ENCODE measurements at regions not wholly inside any gene's neighbourhood (a gene's known extent, or its start where the extent isn't known, plus 50 kb on each side); places are given as distances from the start of the nearest gene placed in this dataset.

GRCh38 chr21:35428489-35428888, 379.4 kb upstream of the RUNX1 start:
- DNase-seq (ENCODE audit: low read depth in 2 of 2) = no peak

GRCh38 chr21:35428001-35428320, 378.9 kb upstream of the RUNX1 start:
- DNase-seq (ENCODE audit: low read depth in 2 of 2) = no peak

GRCh38 chr21:35427320-35428000, 378.4 kb upstream of the RUNX1 start:
- no peak for DNase-seq (ENCODE audit: low read depth in 2 of 2)

GRCh38 chr21:35426897-35427296, 377.8 kb upstream of the RUNX1 start:
- no peak for DNase-seq (ENCODE audit: low read depth in 2 of 2)

- no peak for DNase-seq (ENCODE audit: low read depth in 2 of 2)
Observed at GRCh38 chr21:35426469-35426868, 377.4 kb upstream of the RUNX1 start.

- DNase-seq (ENCODE audit: low read depth in 2 of 2) = no peak
Observed at GRCh38 chr21:35424122-35424521, 375.0 kb upstream of the RUNX1 start.

- DNase-seq (ENCODE audit: low read depth in 2 of 2) = no peak
Observed at GRCh38 chr21:35423709-35424108, 374.6 kb upstream of the RUNX1 start.

- DNase-seq (ENCODE audit: low read depth in 2 of 2) = no peak
Observed at GRCh38 chr21:35422011-35422410, 372.9 kb upstream of the RUNX1 start.

GRCh38 chr21:35421221-35421620, 372.1 kb upstream of the RUNX1 start:
- DNase-seq (ENCODE audit: low read depth in 2 of 2) = no peak

GRCh38 chr21:35420656-35421055, 371.6 kb upstream of the RUNX1 start:
- no peak for DNase-seq (ENCODE audit: low read depth in 2 of 2)

- no peak for DNase-seq (ENCODE audit: low read depth in 2 of 2)
Observed at GRCh38 chr21:35417762-35418161, 368.7 kb upstream of the RUNX1 start.

- no peak for DNase-seq (ENCODE audit: low read depth in 2 of 2)
Observed at GRCh38 chr21:35416866-35417489, 367.9 kb upstream of the RUNX1 start.

GRCh38 chr21:35414507-35415139, 365.5 kb upstream of the RUNX1 start:
- DNase-seq (ENCODE audit: low read depth in 2 of 2) = no peak

GRCh38 chr21:35414056-35414455, 365.0 kb upstream of the RUNX1 start:
- DNase-seq (ENCODE audit: low read depth in 2 of 2) = no peak

GRCh38 chr21:35412231-35412630, 363.1 kb upstream of the RUNX1 start:
- no peak for DNase-seq (ENCODE audit: low read depth in 2 of 2)

- DNase-seq (ENCODE audit: low read depth in 2 of 2) = no peak
Observed at GRCh38 chr21:35411434-35411833, 362.3 kb upstream of the RUNX1 start.

- no peak for DNase-seq (ENCODE audit: low read depth in 2 of 2)
Observed at GRCh38 chr21:35410656-35411055, 361.6 kb upstream of the RUNX1 start.

GRCh38 chr21:35410123-35410522, 361.0 kb upstream of the RUNX1 start:
- no peak for DNase-seq (ENCODE audit: low read depth in 2 of 2)

- DNase-seq (ENCODE audit: low read depth in 2 of 2) = no peak
Observed at GRCh38 chr21:35408401-35408800, 359.3 kb upstream of the RUNX1 start.

GRCh38 chr21:35406635-35407034, 357.5 kb upstream of the RUNX1 start:
- DNase-seq (ENCODE audit: low read depth in 2 of 2) = no peak

- DNase-seq (ENCODE audit: low read depth in 2 of 2) = no peak
Observed at GRCh38 chr21:35405981-35406380, 356.9 kb upstream of the RUNX1 start.

GRCh38 chr21:35404247-35404646, 355.1 kb upstream of the RUNX1 start:
- DNase-seq (ENCODE audit: low read depth in 2 of 2) = no peak

- DNase-seq (ENCODE audit: low read depth in 2 of 2) = no peak
Observed at GRCh38 chr21:35402061-35402460, 353.0 kb upstream of the RUNX1 start.

Data from stimulated activated CD8-positive, alpha-beta memory T cell treated with anti-CD3 and anti-CD28 coated beads, Interleukin-7, amount 100 ng/mL, for 1 hour (primary cell).